GM12873 (cell line): ENCODE measurements at regions not wholly inside any gene's neighbourhood (a gene's known extent, or its start where the extent isn't known, plus 50 kb on each side); places are given as distances from the start of the nearest gene placed in this dataset.

Source experiments
- TF ChIP-seq, protein P1 (sequence below): IDR thresholded peaks from 2 replicates; pipeline ENCODE4 v1.5.1; 2012; ENCODE audit warnings: low read depth, mild to moderate bottlenecking, moderate library complexity, low read length, control low read depth; ENCODE audit not compliant: insufficient read depth; ENCODE audit errors: missing control alignments

- TF ChIP-seq, protein P1, sequence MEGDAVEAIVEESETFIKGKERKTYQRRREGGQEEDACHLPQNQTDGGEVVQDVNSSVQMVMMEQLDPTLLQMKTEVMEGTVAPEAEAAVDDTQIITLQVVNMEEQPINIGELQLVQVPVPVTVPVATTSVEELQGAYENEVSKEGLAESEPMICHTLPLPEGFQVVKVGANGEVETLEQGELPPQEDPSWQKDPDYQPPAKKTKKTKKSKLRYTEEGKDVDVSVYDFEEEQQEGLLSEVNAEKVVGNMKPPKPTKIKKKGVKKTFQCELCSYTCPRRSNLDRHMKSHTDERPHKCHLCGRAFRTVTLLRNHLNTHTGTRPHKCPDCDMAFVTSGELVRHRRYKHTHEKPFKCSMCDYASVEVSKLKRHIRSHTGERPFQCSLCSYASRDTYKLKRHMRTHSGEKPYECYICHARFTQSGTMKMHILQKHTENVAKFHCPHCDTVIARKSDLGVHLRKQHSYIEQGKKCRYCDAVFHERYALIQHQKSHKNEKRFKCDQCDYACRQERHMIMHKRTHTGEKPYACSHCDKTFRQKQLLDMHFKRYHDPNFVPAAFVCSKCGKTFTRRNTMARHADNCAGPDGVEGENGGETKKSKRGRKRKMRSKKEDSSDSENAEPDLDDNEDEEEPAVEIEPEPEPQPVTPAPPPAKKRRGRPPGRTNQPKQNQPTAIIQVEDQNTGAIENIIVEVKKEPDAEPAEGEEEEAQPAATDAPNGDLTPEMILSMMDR = no peak
These were observed 101.2 kb upstream of the SEC61G start for GRCh38 chr7:54860003-54860775.

DNA sequence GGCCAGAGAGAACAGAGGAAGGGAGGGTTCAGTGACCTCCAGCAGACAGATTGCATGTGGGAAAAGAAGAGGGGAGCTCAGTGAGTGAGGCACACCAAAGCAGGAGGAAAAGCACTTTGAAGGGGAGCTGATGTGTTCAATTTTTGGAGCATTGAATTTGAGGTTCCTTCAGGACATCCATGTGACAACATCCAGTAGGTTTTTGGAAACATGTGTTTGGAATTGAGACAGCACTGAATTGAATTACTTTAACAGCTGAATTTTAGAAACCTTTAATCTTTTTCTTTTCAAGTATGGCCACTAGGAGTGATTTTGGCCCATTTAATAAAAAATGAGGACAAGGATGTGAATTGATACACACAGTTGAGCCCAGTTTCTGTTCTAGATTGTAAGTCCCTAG is 101.8 kb upstream of the SEC61G start:
- TF ChIP-seq, protein P1 = no peak

- TF ChIP-seq, protein P1 = no peak
These were observed 105.7 kb upstream of the SEC61G start for GRCh38 chr7:54864663-54865062.

- TF ChIP-seq, protein P1 = no peak
These were observed 110.5 kb upstream of the SEC61G start for GRCh38 chr7:54869523-54869922.

- TF ChIP-seq, protein P1 = no peak
These were observed 115.8 kb upstream of the SEC61G start for GRCh38 chr7:54874804-54875203.

DNA sequence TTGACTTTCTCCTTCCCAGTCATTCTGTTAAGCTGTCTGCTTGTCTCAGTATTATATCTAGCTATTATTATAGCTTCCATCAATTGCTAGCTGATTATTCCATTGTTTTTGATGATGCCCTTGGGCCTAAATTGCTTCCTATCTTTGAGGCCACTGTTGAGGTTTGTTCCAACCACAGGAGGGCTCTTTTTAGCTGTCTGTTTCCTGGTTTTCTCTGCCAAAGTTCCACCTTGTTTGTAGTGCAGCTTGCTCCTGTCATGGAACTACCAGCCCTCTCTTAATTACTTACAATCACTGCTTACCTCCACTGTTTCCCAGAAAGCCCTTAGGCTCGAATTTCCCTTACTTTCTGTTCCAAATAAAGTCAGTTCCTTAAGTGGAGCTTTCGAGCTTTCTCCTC is 118.7 kb upstream of the SEC61G start:
- TF ChIP-seq, protein P1 = no peak

- TF ChIP-seq, protein P1 = no peak
These were observed 119.3 kb upstream of the SEC61G start for GRCh38 chr7:54878339-54878738.

DNA sequence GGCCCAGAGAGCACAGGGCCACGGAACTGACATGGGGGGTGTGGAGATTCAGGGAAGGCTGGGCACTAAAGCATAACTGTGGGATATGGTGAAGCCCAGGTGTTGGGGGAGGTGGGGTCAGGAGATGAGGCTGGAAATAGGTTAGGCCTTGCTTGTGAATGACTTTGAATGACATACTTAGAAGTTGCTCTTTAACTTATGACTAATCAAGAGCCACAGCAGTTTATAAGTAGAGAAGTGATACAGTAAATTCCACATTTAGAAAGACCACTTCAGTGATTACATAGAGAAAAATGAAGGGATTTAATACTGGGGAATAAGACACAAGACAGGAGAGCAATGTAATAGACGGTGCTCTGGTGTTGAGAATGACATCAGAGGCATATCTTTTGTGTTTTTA is 120.8 kb upstream of the SEC61G start:
- TF ChIP-seq, protein P1 = no peak
